ENCODE measurements at regions not wholly inside any gene's neighbourhood (a gene's known extent, or its start where the extent isn't known, plus 50 kb on each side); places are given as distances from the start of the nearest gene placed in this dataset.

DNA sequence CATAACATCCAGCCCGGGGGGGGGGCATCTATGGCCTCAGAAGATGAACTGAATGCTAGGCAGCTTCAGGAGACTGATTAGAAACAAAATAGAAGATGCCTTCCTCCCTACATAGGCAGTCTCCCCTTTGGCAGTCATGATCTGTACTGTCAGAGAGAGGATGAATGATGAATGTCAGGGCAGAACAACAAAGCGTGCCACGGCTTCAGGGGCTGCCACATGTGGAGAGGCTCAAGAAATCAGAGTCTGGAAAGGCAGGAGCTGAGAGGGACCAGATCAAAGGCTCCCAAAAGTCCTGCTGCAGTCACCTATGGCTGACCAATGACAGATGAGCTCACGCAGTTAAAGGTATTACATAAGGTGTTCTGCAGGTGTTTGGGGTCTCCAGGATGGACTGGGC is 180.4 kb downstream of the UACA start:
- TF ChIP-seq, protein P1, sequence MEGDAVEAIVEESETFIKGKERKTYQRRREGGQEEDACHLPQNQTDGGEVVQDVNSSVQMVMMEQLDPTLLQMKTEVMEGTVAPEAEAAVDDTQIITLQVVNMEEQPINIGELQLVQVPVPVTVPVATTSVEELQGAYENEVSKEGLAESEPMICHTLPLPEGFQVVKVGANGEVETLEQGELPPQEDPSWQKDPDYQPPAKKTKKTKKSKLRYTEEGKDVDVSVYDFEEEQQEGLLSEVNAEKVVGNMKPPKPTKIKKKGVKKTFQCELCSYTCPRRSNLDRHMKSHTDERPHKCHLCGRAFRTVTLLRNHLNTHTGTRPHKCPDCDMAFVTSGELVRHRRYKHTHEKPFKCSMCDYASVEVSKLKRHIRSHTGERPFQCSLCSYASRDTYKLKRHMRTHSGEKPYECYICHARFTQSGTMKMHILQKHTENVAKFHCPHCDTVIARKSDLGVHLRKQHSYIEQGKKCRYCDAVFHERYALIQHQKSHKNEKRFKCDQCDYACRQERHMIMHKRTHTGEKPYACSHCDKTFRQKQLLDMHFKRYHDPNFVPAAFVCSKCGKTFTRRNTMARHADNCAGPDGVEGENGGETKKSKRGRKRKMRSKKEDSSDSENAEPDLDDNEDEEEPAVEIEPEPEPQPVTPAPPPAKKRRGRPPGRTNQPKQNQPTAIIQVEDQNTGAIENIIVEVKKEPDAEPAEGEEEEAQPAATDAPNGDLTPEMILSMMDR (conservative IDR thresholded peaks at IDR 0.05; ENCODE audit: low read depth, low read length) = no peak
- no peak for TF ChIP-seq MAZ (IDR thresholded peaks at IDR 0.05; ENCODE audit: borderline replicate concordance, low read depth, low read length)
- TF ChIP-seq RFX5 (IDR thresholded peaks at IDR 0.05; ENCODE audit: low read depth, low read length) = no peak
- TF ChIP-seq RCOR1 (IDR thresholded peaks at IDR 0.05; ENCODE audit: insufficient replicate concordance, low read length) = no peak
- TF ChIP-seq POLR2A (IDR thresholded peaks at IDR 0.05; ENCODE audit: low read depth, low read length) = no peak
- TF ChIP-seq, protein P2, sequence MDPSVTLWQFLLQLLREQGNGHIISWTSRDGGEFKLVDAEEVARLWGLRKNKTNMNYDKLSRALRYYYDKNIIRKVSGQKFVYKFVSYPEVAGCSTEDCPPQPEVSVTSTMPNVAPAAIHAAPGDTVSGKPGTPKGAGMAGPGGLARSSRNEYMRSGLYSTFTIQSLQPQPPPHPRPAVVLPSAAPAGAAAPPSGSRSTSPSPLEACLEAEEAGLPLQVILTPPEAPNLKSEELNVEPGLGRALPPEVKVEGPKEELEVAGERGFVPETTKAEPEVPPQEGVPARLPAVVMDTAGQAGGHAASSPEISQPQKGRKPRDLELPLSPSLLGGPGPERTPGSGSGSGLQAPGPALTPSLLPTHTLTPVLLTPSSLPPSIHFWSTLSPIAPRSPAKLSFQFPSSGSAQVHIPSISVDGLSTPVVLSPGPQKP (IDR thresholded peaks at IDR 0.05; ENCODE audit: borderline replicate concordance, low read depth, low read length) = no peak
